Epithelial cell of esophagus (primary cell): ENCODE measurements at regions not wholly inside any gene's neighbourhood (a gene's known extent, or its start where the extent isn't known, plus 50 kb on each side); places are given as distances from the start of the nearest gene placed in this dataset.
A peak's percentile ranks its signal among the peaks of the same experiment; 100 is the strongest.

Source experiments
- DNase-seq: peaks from one replicate; pipeline ENCODE4 v3.0.0; 2010; ENCODE audit warnings: low read depth
- H3K4me3 ChIP-seq: 2 replicates; pipeline ENCODE4 v1.5.1; 2011; ENCODE audit warnings: mild to moderate bottlenecking, low read length, control low read depth
- CTCF ChIP-seq: IDR thresholded peaks from 2 replicates; pipeline ENCODE4 v1.5.1; 2011; ENCODE audit warnings: low read depth, mild to moderate bottlenecking, low read length, control low read depth, inconsistent platforms; ENCODE audit not compliant: insufficient read depth; ENCODE audit errors: missing control alignments

GRCh38 chr18:22609642-22610041 is 191.9 kb upstream of the CTAGE1 start:
- peak; percentile 30 for DNase-seq
- H3K4me3 ChIP-seq: no peak overlapping the region
- TF ChIP-seq CTCF: no peak

- TF ChIP-seq CTCF: no peak
- H3K4me3 ChIP-seq: no peak overlapping the region
- DNase-seq: peak; percentile 18
Measured at GRCh38 chr18:22613058-22613690, 195.5 kb upstream of the CTAGE1 start.

GRCh38 chr18:22613788-22614187 is 196.1 kb upstream of the CTAGE1 start:
- no peak overlapping the region for H3K4me3 ChIP-seq
- peak; percentile 67 for DNase-seq
- no peak for TF ChIP-seq CTCF

- H3K4me3 ChIP-seq: no peak overlapping the region
- no peak for DNase-seq
- no peak for TF ChIP-seq CTCF
Measured at GRCh38 chr18:22623513-22623912, 205.8 kb upstream of the CTAGE1 start.

GRCh38 chr18:22624176-22624575 is 206.5 kb upstream of the CTAGE1 start:
- H3K4me3 ChIP-seq: no peak overlapping the region
- no peak for TF ChIP-seq CTCF
- no peak for DNase-seq

- no peak for TF ChIP-seq CTCF
Measured at GRCh38 chr18:22625406-22625805, 207.7 kb upstream of the CTAGE1 start.

GRCh38 chr18:22626771-22627170 is 209.1 kb upstream of the CTAGE1 start:
- TF ChIP-seq CTCF: no peak
- DNase-seq: no peak
- H3K4me3 ChIP-seq: no peak overlapping the region

More at GRCh38 chr18:22625406-22625805, 207.7 kb upstream of the CTAGE1 start:
- no peak for DNase-seq
- no peak overlapping the region for H3K4me3 ChIP-seq
